OCI-LY3 (cell line): ENCODE measurements at regions not wholly inside any gene's neighbourhood (a gene's known extent, or its start where the extent isn't known, plus 50 kb on each side); places are given as distances from the start of the nearest gene placed in this dataset.
"Not testable (repeated sequence)": the region's sequence is repeated elsewhere in the genome, so short reads cannot be mapped to it uniquely, and the experiment has no call there.

Experiments used
- H2AFZ ChIP-seq: fragments of 200-600, 300-600 bp; shearing (Covaris generic); 2 replicates; pipeline ENCODE4 v1.6.0; 2014; ENCODE audit warnings: antibody characterized with exemption, low read depth, low read length
- H3K27ac ChIP-seq: fragments of 200-600, 300-600 bp; sonication (generic); 2 replicates; pipeline ENCODE4 v1.5.1; 2014; ENCODE audit warnings: mild to moderate bottlenecking, low read length, moderate library complexity, mixed read lengths
- H3K27me3 ChIP-seq: fragments of 200-600, 300-600 bp; sonication (generic); 2 replicates; pipeline ENCODE4 v1.6.1; 2014; ENCODE audit warnings: low read depth, low read length, mixed read lengths
- H3K36me3 ChIP-seq: fragments of 200-600, 300-600 bp; sonication (generic); replicated peaks from 2 replicates; pipeline ENCODE3; 2014; ENCODE audit warnings: low read depth, low read length, mixed read lengths
- H3K4me1 ChIP-seq: fragments of 300-600, 200-600 bp; sonication (generic); 2 replicates; pipeline ENCODE4 v1.6.1; 2014; ENCODE audit warnings: low read length, mixed read lengths
- H3K4me2 ChIP-seq: fragments of 200-600, 300-600 bp; sonication (generic); 2 replicates; pipeline ENCODE4 v1.6.1; 2014; ENCODE audit warnings: low read length, mixed read lengths
- H3K4me3 ChIP-seq: fragments of 300-600, 200-600 bp; sonication (generic); 2 replicates; pipeline ENCODE4 v1.5.1; 2014; ENCODE audit warnings: antibody characterized with exemption, mild to moderate bottlenecking, low read length, moderate library complexity
- H3K79me2 ChIP-seq: fragments of 300-600, 200-600 bp; shearing (Covaris generic); 2 replicates; pipeline ENCODE4 v1.6.1; 2014; ENCODE audit warnings: mild to moderate bottlenecking, low read length, mixed read lengths
- H3K9ac ChIP-seq: fragments of 300-600, 200-600 bp; shearing (Covaris generic); 2 replicates; pipeline ENCODE4 v1.6.0; 2014; ENCODE audit warnings: mild to moderate bottlenecking, low read length, moderate library complexity
- H3K9me3 ChIP-seq: fragments of 200-600, 300-600 bp; shearing (Covaris generic); 2 replicates; pipeline ENCODE4 v1.6.1; 2014; ENCODE audit warnings: low read length, mixed read lengths; ENCODE audit not compliant: insufficient read depth
- H4K20me1 ChIP-seq: fragments of 200-600, 300-600 bp; sonication (generic); 2 replicates; pipeline ENCODE4 v1.6.1; 2016; ENCODE audit warnings: low read length, mixed read lengths; ENCODE audit not compliant: insufficient read depth
- CTCF ChIP-seq: fragments of 200-600, 300-600 bp; sonication (generic); IDR thresholded peaks from 2 replicates; pipeline ENCODE4 v1.5.1; 2014; ENCODE audit warnings: antibody characterized with exemption, low read length, low read depth
- EZH2phosphoT487 ChIP-seq: fragments of 200-600 bp; shearing (Covaris generic); IDR thresholded peaks from 2 replicates; pipeline ENCODE4 v1.6.1; 2018; ENCODE audit warnings: antibody characterized with exemption, mixed run types, low read depth

GRCh38 chr14:98008381-98009113 lies 1211.4 kb downstream of the VRK1 start:
- H4K20me1 ChIP-seq: no peaks in the 10 kb centered on the region
- TF ChIP-seq EZH2phosphoT487 (no peak), CTCF (no peak)
- H3K36me3 ChIP-seq: no peaks in the 10 kb centered on the region
- H3K27me3 ChIP-seq: no peaks in the 10 kb centered on the region
- H2AFZ ChIP-seq: no peak overlapping the region
- H3K4me3 ChIP-seq: no peak overlapping the region
- H3K79me2 ChIP-seq: no peaks in the 10 kb centered on the region
- no peaks in the 10 kb centered on the region for H3K4me1 ChIP-seq
- no peak overlapping the region for H3K4me2 ChIP-seq
- no peak overlapping the region for H3K27ac ChIP-seq
- no peak overlapping the region for H3K9ac ChIP-seq
- no peaks in the 10 kb centered on the region for H3K9me3 ChIP-seq

GRCh38 chr14:98009177-98009576 lies 1212.0 kb downstream of the VRK1 start:
- not testable (repeated sequence) for H4K20me1 ChIP-seq, H3K79me2 ChIP-seq, H3K4me3 ChIP-seq, H2AFZ ChIP-seq, H3K27me3 ChIP-seq, H3K36me3 ChIP-seq, H3K4me1 ChIP-seq, H3K9ac ChIP-seq, H3K4me2 ChIP-seq, H3K27ac ChIP-seq, H3K9me3 ChIP-seq

- Histone ChIP-seq H3K27ac (no peak overlapping the region), H3K79me2 (no peaks in the 10 kb centered on the region), H3K36me3 (no peaks in the 10 kb centered on the region), H3K4me3 (no peak overlapping the region), H4K20me1 (no peaks in the 10 kb centered on the region), H3K27me3 (no peaks in the 10 kb centered on the region; the same call in 1 of the 2 replicates), H3K4me2 (no peak overlapping the region), H2AFZ (no peak overlapping the region), H3K4me1 (no peaks in the 10 kb centered on the region), H3K9me3 (no peaks in the 10 kb centered on the region), H3K9ac (no peak overlapping the region)
- no peak for TF ChIP-seq CTCF
- no peak for TF ChIP-seq EZH2phosphoT487
Observed at GRCh38 chr14:98010784-98011183, 1213.6 kb downstream of the VRK1 start.

GRCh38 chr14:98014851-98015615 lies 1217.9 kb downstream of the VRK1 start:
- Histone ChIP-seq H3K36me3 (no peaks in the 10 kb centered on the region), H3K9ac (no peak overlapping the region), H3K27ac (no peak overlapping the region), H3K27me3 (peaks cover 12% of the 10 kb centered on the region; the same call in 1 of the 2 replicates), H3K79me2 (no peaks in the 10 kb centered on the region), H4K20me1 (no peaks in the 10 kb centered on the region), H3K9me3 (no peaks in the 10 kb centered on the region), H3K4me2 (no peak overlapping the region), H3K4me1 (no peaks in the 10 kb centered on the region), H3K4me3 (no peak overlapping the region), H2AFZ (no peak overlapping the region)
- TF ChIP-seq CTCF (no peak), EZH2phosphoT487 (no peak)
